NOMO-1 treated with DMSO at 0.1 percent for 48 hours (cell line): ENCODE measurements at regions not wholly inside any gene's neighbourhood (a gene's known extent, or its start where the extent isn't known, plus 50 kb on each side); places are given as distances from the start of the nearest gene placed in this dataset.
A peak's percentile ranks its signal among the peaks of the same experiment; 100 is the strongest.
"Not testable (repeated sequence)": the region's sequence is repeated elsewhere in the genome, so short reads cannot be mapped to it uniquely, and the experiment has no call there.

ENCODE experiments used
- DNase-seq: peaks from one replicate; lab custom pipeline; 2025; ENCODE audit not compliant: unreplicated experiment; lab: John Stamatoyannopoulos, UW

DNA sequence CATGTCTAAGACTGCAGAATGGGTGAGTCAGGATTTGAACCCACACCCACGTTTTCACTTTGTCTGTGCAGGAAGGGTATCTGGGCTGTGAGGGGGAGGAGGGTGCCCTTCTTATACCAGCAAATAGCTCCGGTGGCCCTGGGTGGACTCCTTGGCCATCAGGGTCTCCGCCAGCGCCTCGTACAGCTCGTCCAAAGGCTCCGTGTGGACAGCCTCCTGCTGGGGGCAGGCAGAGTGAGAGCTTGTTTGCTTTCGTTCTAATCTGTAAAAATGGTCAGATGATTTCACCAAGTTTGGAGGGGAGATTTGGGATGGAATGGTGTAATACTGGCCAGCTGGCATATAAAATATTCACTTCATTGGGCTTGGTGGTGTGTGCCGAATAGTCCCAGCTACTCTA is 111.7 kb upstream of the CCZ1B start:
- DNase-seq = not testable (repeated sequence)

- not testable (repeated sequence) for DNase-seq
Measured at GRCh38 chr7:6938284-6938683, 112.2 kb upstream of the CCZ1B start.

GRCh38 chr7:6939126-6939525 is 113.1 kb upstream of the CCZ1B start:
- not testable (repeated sequence) for DNase-seq

DNA sequence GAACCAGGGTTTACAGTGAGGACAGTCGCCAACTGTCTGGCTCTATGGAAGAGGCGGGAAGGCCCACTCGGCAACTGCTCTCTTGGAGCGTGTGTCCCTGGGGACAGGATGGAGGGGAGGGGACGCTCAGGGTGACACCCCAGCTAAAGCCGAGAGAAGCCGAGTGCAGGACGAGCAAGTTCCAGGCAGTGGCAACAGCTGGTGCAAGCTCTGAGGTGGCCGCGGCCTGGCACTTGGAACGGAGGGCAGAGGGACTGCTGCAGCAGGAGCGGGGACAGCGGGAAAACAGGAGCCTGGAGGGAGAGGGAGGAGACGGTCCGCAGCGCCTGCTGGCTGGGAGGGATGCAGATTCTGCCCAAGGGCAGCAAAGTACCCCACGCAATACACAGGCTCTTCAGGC is 113.8 kb upstream of the CCZ1B start:
- not testable (repeated sequence) for DNase-seq

DNA sequence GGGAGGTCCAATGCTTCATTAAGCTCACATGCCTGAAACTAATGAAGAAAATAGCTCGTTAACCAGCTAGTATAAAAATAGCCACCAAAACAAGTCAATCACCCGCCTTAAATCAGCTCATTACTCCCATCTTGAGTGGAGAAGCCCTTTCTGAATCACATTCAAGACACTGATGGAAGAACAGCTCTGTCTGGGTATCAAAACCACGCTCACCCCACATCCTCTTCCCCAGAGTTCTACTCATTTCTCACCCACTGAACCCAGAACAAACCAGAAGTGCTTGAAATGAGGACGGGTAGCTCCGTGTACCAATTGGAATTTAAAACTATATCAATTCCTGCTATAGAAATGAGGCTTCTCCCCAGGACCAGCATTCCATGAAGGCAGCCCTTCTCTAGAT is 120.8 kb upstream of the CCZ1B start:
- DNase-seq = not testable (repeated sequence)

DNA sequence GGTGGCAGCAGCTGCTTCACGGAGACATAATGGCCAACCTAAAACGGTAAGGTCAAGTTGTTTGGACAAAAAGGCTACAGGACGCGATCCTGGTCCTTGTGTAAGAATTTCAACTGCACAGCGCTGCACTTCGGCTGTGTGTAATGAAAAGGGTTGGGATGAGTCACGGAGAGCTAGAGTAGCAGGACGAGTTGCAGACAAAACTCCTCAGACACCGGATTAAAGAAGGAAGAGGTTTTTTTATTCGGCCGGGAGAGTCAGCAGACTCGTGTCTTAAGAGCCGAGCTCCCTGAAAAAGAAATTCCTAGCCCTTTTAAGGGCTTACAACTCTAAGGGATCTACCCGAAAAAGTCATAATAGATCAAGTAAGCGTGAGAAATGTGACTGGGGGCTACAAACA is 124.2 kb upstream of the CCZ1B start:
- not testable (repeated sequence) for DNase-seq

- DNase-seq = not testable (repeated sequence)
Measured at GRCh38 chr7:6951553-6951952, 125.5 kb upstream of the CCZ1B start.

DNA sequence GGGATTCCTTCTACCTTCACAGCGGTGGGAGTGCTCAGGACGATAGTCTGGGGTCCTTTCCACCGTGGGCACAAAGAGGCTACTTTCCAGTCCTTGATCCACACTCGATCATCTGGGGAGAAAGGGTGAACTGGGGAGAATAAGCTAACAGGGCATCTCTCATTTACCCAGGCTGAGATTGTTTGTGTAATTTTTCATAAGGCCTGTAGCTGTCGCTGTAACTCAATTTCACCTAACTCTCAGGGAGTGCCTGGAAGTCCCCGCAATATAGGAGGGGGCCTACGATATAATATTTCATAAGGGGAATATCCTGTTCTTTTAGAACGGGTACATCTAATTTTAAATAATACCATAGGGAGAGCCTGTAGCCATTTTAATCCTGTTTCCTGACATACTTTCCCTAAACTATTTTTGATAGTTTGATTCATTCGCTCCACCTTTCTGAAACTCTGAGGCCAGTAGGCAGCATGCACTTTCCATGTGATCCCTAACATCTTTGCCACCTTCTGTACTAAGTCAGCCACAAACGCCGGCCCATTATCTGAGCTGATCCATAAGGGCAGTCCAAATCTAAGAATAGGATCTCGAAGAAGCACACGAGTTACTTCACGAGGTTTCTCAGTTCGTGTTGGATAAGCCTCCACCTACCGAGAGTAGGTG is 127.2 kb upstream of the CCZ1B start:
- DNase-seq = not testable (repeated sequence)

DNA sequence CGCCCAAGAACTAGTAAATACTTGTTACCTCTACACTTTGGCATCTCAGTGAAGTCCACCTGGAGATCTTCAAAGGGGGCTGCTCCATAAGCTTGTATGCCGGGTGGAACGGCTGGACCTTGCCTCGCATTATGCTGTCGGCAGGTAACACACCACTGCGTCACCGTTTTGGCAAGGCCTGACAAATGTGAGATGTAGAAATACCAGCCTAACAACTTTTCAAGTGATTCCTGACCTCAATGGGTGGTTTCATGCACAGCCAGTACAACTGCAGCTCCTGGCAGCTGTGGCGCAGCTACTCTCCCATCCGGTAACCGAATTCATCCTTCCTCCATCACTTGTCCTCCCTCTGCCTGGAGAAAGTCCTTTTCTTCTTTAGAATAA is 127.7 kb upstream of the CCZ1B start:
- not testable (repeated sequence) for DNase-seq

DNA sequence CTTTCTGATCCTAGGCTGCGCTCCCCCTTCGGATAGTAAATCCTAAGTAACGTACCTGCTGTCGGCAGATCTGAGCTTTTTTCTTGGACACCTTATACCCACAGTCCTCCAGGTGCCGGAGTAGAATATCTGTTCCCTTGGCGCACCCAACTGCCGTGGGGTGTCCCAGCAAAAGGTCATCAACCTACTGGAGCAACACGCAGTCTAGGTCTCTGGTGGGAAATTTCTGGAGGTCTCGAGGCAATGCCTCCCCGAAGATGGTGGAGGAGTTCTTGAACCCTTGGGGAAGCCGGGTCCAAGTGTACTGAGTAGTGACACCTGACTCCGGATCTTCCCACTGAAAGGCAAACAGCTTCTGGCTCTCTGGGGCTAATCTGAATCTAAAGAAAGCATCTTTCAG is 129.3 kb upstream of the CCZ1B start:
- DNase-seq = not testable (repeated sequence)

DNA sequence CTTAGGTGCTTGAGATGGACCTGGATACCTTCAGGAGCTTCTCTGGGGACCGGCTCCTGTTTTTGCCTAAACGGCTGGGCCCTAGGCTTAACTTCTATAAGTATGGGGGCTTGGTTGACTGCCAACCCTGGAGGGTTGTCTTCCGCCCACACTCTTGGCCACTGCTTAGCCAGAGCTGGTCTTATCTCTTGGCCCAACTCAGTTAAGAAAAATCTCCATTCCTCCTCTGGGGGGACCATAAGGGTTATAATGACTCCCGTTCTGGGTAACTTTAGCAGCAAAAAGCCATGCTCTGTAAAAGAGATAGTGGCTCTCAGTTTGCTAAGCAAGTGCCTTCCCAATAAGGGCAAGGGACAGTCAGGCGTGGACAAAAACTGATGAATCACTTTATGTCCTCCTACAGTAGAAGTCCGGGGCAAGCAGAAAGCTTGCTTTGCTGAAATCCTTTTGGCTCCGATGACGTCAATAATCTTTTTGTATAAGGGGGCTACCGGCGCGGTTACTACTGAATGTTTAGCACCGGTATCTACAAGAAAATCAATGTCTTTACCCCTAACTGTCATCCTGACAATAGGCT is 130.0 kb upstream of the CCZ1B start:
- DNase-seq = not testable (repeated sequence)

DNA sequence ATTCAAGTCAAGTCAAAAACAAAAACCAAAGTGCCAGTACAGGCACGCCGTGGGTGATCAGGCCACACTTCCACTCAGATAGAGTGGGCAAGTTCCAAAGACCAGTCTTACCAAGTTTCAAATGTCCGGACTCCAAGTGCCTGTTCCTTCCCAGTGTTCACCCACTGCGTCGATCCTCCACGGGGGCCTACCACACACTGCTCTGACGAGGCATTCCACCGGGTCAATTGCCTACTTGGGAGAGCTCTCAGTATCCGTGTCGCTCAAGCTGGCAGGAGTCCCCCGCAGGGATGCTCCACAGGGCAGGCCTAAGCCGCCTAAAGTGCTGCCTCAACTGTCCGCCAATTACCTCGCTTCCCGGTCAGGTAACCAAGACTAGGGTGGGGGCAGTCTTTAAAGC is 132.3 kb upstream of the CCZ1B start:
- not testable (repeated sequence) for DNase-seq

DNA sequence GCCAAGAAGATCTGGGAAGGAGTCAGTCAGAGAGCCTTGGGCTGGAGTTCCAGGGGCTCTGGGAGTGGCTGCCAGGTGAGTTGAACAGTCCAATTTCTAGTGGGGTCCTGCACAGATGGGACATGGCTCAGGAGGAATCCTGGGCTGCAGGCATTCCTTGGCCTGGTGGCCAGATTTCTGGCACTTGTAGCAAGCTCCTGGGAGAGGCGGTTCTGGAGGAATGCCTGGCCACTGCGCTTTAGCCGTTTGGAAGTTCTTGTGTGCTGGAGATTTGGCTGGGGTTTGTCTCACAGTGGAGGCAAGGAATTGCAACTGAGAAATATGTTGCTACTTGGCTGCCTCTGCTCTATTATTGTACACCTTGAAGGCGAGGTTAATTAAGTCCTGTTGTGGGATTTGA is 133.9 kb upstream of the CCZ1B start:
- DNase-seq = not testable (repeated sequence)

- not testable (repeated sequence) for DNase-seq
Measured at GRCh38 chr7:6962871-6963270, 136.8 kb upstream of the CCZ1B start.

GRCh38 chr7:6965051-6965450 is 139.0 kb upstream of the CCZ1B start:
- DNase-seq = peak; percentile 18

DNA sequence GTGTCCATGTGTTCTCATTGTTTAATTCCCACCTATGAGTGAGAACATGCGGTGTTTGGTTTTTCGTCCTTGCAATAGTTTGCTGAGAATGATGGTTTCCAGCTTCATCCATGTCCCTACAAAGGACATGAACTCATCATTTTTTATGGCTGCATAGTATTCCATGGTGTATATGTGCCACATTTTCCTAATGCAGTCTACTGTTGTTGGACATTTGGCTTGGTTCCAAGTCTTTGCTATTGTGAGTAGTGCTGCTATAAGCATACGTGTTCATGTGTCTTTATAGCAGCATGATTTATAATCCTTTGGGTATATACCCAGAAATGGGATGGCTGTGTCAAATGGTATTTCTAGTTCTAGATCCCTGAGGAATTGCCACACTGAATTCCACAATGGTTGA is 144.1 kb upstream of the CCZ1B start:
- not testable (repeated sequence) for DNase-seq

DNA sequence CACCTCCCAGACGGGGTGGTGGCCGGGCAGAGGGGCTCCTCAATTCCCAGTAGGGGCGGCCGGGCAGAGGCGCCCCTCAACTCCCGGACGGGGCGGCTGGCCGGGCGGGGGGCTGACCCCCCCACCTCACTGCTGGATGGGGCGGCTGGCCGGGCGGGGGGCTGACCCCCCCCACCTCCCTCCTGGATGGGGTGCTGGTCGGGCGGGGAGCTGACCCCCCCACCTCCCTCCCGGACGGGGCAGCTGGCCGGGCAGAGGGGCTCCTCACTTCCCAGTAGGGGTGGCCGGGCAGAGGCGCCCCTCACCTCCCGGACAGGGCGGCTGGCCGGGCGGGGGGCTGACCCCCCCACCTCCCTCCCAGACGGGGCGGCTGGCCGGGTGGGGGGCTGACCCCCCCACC is 148.8 kb upstream of the CCZ1B start:
- not testable (repeated sequence) for DNase-seq

DNA sequence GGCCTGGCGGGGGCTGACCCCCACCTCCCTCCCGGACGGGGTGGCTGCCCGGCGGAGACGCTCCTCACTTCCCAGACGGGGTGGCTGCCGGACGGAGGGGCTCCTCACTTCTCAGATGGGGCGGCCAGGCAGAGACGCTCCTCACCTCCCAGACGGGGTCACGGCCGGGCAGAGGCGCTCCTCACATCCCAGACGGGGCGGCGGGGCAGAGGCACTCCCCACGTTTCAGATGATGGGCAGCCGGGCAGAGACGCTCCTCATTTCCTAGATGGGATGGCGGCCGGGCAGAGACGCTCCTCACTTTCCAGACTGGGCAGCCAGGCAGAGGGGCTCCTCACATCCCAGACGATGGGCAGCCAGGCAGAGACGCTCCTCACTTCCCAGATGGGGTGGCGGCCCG is 149.3 kb upstream of the CCZ1B start:
- not testable (repeated sequence) for DNase-seq

DNA sequence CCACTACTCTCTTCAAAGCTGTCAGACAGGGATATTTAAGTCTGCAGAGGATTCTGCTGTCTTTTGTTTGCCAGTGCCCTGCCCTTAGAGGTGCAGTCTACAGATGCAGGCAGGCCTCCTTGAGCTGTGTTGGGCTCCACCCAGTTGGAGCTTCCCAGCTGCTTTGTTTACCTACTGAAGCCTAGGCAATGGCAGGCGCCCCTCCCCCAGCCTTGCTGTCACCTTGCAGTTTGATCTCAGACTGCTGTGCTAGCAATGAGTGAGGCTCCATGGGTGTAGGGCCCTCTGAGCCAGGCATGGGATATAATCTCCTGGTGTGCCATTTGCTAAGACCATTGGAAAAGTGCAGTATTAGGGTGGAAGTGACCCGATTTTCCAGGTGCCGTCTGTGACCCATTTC is 151.3 kb upstream of the CCZ1B start:
- DNase-seq = not testable (repeated sequence)

DNA sequence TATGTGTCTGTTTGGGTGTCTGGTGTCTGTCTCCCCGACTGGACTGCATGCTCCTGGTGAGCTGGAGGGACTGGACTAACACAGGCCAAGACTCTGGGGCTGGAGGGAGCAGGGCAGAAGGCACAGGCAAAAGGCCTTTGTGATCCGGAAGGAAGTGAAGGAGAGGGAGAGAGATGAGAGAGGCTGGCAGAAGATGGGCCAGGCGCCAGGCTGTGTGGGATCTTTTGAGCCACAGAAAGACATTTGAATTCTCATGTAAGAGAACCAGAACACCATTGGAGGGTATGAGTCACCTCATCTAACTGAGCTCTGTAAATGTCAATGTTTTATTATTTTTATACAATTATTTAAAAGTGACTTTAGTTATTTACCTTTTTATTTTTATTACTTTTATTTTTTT is 152.3 kb upstream of the CCZ1B start:
- not testable (repeated sequence) for DNase-seq

DNA sequence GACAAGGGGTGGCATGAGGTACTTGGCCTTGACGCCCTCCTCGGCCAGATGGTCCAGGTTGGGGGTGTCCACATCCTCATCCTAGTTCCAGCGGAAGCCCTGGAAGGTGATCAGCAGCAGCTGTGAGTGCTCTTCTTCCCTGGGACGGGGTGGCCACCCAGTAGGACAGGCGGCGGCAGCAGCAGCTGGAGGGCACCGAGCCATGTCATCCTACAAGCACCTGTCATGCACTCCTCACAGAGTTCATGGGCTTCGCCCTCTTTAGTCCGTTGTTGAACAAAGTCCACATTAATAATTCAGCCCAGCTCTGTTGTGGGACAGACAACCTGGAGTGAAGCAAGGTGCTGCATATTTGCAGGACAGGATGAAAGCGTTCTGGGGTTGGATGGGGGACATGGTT is 153.4 kb upstream of the CCZ1B start:
- DNase-seq = not testable (repeated sequence)

- not testable (repeated sequence) for DNase-seq
Measured at GRCh38 chr7:6982375-6982774, 156.3 kb upstream of the CCZ1B start.

- not testable (repeated sequence) for DNase-seq
Measured at GRCh38 chr7:6986892-6987291, 160.8 kb upstream of the CCZ1B start.
